ENCODE measurements at regions not wholly inside any gene's neighbourhood (a gene's known extent, or its start where the extent isn't known, plus 50 kb on each side); places are given as distances from the start of the nearest gene placed in this dataset.
A peak's percentile ranks its signal among the peaks of the same experiment; 100 is the strongest.

- TF ChIP-seq PAXIP1 (CRISPR knock-in tag; conservative IDR thresholded peaks at IDR 0.05), result 0 out of 2 replicates have a peak, but pooled peaks have one; percentile 38
- TF ChIP-seq ZNF205 (CRISPR knock-in tag; IDR thresholded peaks at IDR 0.05), result 0 out of 2 replicates have a peak, but pooled peaks have one; percentile 24
- no peak for TF ChIP-seq DPF2 (CRISPR knock-in tag; IDR thresholded peaks at IDR 0.05; ENCODE audit: borderline replicate concordance, low read depth)
- TF ChIP-seq SOX5 (CRISPR knock-in tag; IDR thresholded peaks at IDR 0.05; ENCODE audit: borderline replicate concordance), result peak; percentile 41; the same call in 1 of the 2 replicates
- 0 out of 2 replicates have a peak, but pooled peaks have one; percentile 19 for TF ChIP-seq RARA (CRISPR knock-in tag; IDR thresholded peaks at IDR 0.05)
- TF ChIP-seq ARID5B (CRISPR knock-in tag; IDR thresholded peaks at IDR 0.05), result peak; percentile 13; the same call in 1 of the 2 replicates
- 0 out of 2 replicates have a peak, but pooled peaks have one; percentile 14 for TF ChIP-seq TFAP4 (IDR thresholded peaks at IDR 0.05; ENCODE audit: borderline replicate concordance, low read depth)
- peak; percentile 20; the same call in 1 of the 2 replicates for TF ChIP-seq ZBTB37 (CRISPR knock-in tag; IDR thresholded peaks at IDR 0.05)
Measured at GRCh38 chr21:36613059-36613458, 85.9 kb upstream of the SIM2 start (continued).

Data from HepG2 (cell line).